ENCODE measurements at regions not wholly inside any gene's neighbourhood (a gene's known extent, or its start where the extent isn't known, plus 50 kb on each side); places are given as distances from the start of the nearest gene placed in this dataset.

DNA sequence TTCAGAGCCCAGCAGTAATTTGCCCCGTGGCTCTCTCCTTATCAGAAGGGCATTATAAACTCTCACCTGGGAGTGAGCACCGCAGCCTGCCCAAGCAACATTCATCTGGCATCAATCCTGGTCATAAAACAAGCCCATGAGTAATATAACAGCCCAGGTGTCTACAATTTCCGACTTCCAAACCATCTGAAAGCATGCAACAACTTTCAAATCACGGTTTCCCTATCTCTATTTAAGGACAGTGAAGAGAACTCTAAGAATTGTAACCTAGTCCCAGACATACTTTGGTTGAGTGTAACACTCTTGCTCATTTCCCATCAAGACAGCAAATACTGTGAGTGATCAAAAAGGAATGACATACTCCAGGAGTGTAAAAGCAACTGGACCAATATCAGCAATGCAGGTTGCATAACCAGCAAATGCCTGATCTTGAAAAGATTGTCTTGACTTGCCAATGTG is 487.4 kb upstream of the SOX9 start (continued):
- TF ChIP-seq, protein P1, sequence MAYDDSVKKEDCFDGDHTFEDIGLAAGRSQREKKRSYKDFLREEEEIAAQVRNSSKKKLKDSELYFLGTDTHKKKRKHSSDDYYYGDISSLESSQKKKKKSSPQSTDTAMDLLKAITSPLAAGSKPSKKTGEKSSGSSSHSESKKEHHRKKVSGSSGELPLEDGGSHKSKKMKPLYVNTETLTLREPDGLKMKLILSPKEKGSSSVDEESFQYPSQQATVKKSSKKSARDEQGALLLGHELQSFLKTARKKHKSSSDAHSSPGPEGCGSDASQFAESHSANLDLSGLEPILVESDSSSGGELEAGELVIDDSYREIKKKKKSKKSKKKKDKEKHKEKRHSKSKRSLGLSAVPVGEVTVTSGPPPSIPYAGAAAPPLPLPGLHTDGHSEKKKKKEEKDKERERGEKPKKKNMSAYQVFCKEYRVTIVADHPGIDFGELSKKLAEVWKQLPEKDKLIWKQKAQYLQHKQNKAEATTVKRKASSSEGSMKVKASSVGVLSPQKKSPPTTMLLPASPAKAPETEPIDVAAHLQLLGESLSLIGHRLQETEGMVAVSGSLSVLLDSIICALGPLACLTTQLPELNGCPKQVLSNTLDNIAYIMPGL (CRISPR knock-in tag; IDR thresholded peaks at IDR 0.05; ENCODE audit: borderline replicate concordance): no peak
- TF ChIP-seq HDAC2 (IDR thresholded peaks at IDR 0.05): no peak
- no peak for TF ChIP-seq NFE2L2 (conservative IDR thresholded peaks at IDR 0.05; ENCODE audit: low read length)
- no peak for TF ChIP-seq HOXB13 (CRISPR knock-in tag; IDR thresholded peaks at IDR 0.05; ENCODE audit: low read depth)
- TF ChIP-seq RNF2 (IDR thresholded peaks at IDR 0.05; ENCODE audit: borderline replicate concordance, low read depth): no peak
- TF ChIP-seq CEBPB (IDR thresholded peaks at IDR 0.05): peak; percentile 27 to 67; a peak in 3 of 4 replicates
- no peak for TF ChIP-seq FOXS1 (CRISPR knock-in tag; IDR thresholded peaks at IDR 0.05)
- TF ChIP-seq ZSCAN20 (CRISPR knock-in tag; IDR thresholded peaks at IDR 0.05): no peak
- TF ChIP-seq MAFK (IDR thresholded peaks at IDR 0.05; ENCODE audit: partially characterized antibody): no peak
- TF ChIP-seq, protein P2, sequence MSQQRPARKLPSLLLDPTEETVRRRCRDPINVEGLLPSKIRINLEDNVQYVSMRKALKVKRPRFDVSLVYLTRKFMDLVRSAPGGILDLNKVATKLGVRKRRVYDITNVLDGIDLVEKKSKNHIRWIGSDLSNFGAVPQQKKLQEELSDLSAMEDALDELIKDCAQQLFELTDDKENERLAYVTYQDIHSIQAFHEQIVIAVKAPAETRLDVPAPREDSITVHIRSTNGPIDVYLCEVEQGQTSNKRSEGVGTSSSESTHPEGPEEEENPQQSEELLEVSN (IDR thresholded peaks at IDR 0.05; ENCODE audit: borderline replicate concordance, low read depth): no peak
- no peak for TF ChIP-seq ZFP36 (IDR thresholded peaks at IDR 0.05; ENCODE audit: borderline replicate concordance, partially characterized antibody)
- TF ChIP-seq BHLHE40 (IDR thresholded peaks at IDR 0.05; ENCODE audit: low read depth, low read length): no peak
- no peak for TF ChIP-seq HOXB5 (CRISPR knock-in tag; IDR thresholded peaks at IDR 0.05)
- TF ChIP-seq, protein P3, sequence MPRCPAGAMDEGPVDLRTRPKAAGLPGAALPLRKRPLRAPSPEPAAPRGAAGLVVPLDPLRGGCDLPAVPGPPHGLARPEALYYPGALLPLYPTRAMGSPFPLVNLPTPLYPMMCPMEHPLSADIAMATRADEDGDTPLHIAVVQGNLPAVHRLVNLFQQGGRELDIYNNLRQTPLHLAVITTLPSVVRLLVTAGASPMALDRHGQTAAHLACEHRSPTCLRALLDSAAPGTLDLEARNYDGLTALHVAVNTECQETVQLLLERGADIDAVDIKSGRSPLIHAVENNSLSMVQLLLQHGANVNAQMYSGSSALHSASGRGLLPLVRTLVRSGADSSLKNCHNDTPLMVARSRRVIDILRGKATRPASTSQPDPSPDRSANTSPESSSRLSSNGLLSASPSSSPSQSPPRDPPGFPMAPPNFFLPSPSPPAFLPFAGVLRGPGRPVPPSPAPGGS (IDR thresholded peaks at IDR 0.05): no peak
- no peak for TF ChIP-seq TFCP2L1 (CRISPR knock-in tag; IDR thresholded peaks at IDR 0.05)
- TF ChIP-seq, protein P4, sequence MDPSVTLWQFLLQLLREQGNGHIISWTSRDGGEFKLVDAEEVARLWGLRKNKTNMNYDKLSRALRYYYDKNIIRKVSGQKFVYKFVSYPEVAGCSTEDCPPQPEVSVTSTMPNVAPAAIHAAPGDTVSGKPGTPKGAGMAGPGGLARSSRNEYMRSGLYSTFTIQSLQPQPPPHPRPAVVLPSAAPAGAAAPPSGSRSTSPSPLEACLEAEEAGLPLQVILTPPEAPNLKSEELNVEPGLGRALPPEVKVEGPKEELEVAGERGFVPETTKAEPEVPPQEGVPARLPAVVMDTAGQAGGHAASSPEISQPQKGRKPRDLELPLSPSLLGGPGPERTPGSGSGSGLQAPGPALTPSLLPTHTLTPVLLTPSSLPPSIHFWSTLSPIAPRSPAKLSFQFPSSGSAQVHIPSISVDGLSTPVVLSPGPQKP (IDR thresholded peaks at IDR 0.05; ENCODE audit: low read depth, low read length): no peak
- no peak for TF ChIP-seq RFX5 (IDR thresholded peaks at IDR 0.05)
- peak; percentile 57; the same call in 1 of the 2 replicates for TF ChIP-seq FOSL2 (IDR thresholded peaks at IDR 0.05)
- peak; percentile 49; the same call in 1 of the 2 replicates for TF ChIP-seq FOSL2 (CRISPR knock-in tag; IDR thresholded peaks at IDR 0.05)
- TF ChIP-seq ZNF302 (CRISPR knock-in tag; IDR thresholded peaks at IDR 0.05): no peak
- TF ChIP-seq JUNB (IDR thresholded peaks at IDR 0.05): peak; percentile 69; the same call in 1 of the 2 replicates
- no peak for TF ChIP-seq EHMT2 (IDR thresholded peaks at IDR 0.05; ENCODE audit: low read depth)
- TF ChIP-seq, protein P5, sequence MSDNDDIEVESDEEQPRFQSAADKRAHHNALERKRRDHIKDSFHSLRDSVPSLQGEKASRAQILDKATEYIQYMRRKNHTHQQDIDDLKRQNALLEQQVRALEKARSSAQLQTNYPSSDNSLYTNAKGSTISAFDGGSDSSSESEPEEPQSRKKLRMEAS (IDR thresholded peaks at IDR 0.05): no peak
- no peak for TF ChIP-seq MAZ (IDR thresholded peaks at IDR 0.05; ENCODE audit: borderline replicate concordance, low read depth, low read length)
- TF ChIP-seq, protein P6, sequence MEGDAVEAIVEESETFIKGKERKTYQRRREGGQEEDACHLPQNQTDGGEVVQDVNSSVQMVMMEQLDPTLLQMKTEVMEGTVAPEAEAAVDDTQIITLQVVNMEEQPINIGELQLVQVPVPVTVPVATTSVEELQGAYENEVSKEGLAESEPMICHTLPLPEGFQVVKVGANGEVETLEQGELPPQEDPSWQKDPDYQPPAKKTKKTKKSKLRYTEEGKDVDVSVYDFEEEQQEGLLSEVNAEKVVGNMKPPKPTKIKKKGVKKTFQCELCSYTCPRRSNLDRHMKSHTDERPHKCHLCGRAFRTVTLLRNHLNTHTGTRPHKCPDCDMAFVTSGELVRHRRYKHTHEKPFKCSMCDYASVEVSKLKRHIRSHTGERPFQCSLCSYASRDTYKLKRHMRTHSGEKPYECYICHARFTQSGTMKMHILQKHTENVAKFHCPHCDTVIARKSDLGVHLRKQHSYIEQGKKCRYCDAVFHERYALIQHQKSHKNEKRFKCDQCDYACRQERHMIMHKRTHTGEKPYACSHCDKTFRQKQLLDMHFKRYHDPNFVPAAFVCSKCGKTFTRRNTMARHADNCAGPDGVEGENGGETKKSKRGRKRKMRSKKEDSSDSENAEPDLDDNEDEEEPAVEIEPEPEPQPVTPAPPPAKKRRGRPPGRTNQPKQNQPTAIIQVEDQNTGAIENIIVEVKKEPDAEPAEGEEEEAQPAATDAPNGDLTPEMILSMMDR (IDR thresholded peaks at IDR 0.05): no peak
- no peak for TF ChIP-seq CBX8 (IDR thresholded peaks at IDR 0.05)
- TF ChIP-seq RCOR1 (IDR thresholded peaks at IDR 0.05; ENCODE audit: low read depth, low read length): no peak
- TF ChIP-seq, protein P7, sequence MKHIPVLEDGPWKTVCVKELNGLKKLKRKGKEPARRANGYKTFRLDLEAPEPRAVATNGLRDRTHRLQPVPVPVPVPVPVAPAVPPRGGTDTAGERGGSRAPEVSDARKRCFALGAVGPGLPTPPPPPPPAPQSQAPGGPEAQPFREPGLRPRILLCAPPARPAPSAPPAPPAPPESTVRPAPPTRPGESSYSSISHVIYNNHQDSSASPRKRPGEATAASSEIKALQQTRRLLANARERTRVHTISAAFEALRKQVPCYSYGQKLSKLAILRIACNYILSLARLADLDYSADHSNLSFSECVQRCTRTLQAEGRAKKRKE (CRISPR knock-in tag; IDR thresholded peaks at IDR 0.05; ENCODE audit: low read depth): no peak
- TF ChIP-seq HOXA7 (CRISPR knock-in tag; IDR thresholded peaks at IDR 0.05): no peak
- TF ChIP-seq SMC3 (IDR thresholded peaks at IDR 0.05): no peak
- no peak for TF ChIP-seq CBX2 (IDR thresholded peaks at IDR 0.05; ENCODE audit: borderline replicate concordance, low read depth)
- TF ChIP-seq, protein P8, sequence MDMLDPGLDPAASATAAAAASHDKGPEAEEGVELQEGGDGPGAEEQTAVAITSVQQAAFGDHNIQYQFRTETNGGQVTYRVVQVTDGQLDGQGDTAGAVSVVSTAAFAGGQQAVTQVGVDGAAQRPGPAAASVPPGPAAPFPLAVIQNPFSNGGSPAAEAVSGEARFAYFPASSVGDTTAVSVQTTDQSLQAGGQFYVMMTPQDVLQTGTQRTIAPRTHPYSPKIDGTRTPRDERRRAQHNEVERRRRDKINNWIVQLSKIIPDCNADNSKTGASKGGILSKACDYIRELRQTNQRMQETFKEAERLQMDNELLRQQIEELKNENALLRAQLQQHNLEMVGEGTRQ (IDR thresholded peaks at IDR 0.05): no peak
- TF ChIP-seq, protein P9, sequence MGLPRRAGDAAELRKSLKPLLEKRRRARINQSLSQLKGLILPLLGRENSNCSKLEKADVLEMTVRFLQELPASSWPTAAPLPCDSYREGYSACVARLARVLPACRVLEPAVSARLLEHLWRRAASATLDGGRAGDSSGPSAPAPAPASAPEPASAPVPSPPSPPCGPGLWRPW (IDR thresholded peaks at IDR 0.05): no peak
